AG04449 (cell line): ENCODE measurements at regions not wholly inside any gene's neighbourhood (a gene's known extent, or its start where the extent isn't known, plus 50 kb on each side); places are given as distances from the start of the nearest gene placed in this dataset.

Experiments used
- CTCF ChIA-PET: fragments of 350-600 bp; formaldehyde crosslinking; extraction: SDS; loops from one replicate; lab custom pipeline; 2021; ENCODE audit warnings: antibody characterized with exemption; lab: Yijun Ruan, JAX
- POLR2A ChIA-PET: fragments of 400-600, 350-600 bp; formaldehyde crosslinking; extraction: SDS; loops from one replicate; lab custom pipeline; 2020; ENCODE audit warnings: antibody characterized with exemption, inconsistent platforms; lab: Yijun Ruan, JAX
- DNase-seq: peaks from one replicate; pipeline ENCODE4 v3.0.0-alpha.2; 2010; ENCODE audit warnings: low read depth, low spot score
- H3K4me3 ChIP-seq: 2 replicates; pipeline ENCODE4 v1.5.1; 2011; ENCODE audit warnings: low read depth, mild to moderate bottlenecking, control low read depth, low read length
- TF ChIP-seq, protein P1 (sequence below): IDR thresholded peaks from one replicate; pipeline ENCODE4 v1.5.1; 2011; ENCODE audit warnings: mild to moderate bottlenecking, moderate library complexity, low read length, control low read depth, inconsistent platforms; ENCODE audit not compliant: insufficient read depth; ENCODE audit errors: missing control alignments

GRCh38 chr9:27864644-27865438, 291.6 kb upstream of the C9orf72 start:
- ChIA-PET CTCF (no interaction called here), POLR2A (no interaction called here)
- no peak for DNase-seq
- no peak overlapping the region for H3K4me3 ChIP-seq
- TF ChIP-seq, protein P1, sequence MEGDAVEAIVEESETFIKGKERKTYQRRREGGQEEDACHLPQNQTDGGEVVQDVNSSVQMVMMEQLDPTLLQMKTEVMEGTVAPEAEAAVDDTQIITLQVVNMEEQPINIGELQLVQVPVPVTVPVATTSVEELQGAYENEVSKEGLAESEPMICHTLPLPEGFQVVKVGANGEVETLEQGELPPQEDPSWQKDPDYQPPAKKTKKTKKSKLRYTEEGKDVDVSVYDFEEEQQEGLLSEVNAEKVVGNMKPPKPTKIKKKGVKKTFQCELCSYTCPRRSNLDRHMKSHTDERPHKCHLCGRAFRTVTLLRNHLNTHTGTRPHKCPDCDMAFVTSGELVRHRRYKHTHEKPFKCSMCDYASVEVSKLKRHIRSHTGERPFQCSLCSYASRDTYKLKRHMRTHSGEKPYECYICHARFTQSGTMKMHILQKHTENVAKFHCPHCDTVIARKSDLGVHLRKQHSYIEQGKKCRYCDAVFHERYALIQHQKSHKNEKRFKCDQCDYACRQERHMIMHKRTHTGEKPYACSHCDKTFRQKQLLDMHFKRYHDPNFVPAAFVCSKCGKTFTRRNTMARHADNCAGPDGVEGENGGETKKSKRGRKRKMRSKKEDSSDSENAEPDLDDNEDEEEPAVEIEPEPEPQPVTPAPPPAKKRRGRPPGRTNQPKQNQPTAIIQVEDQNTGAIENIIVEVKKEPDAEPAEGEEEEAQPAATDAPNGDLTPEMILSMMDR = no peak

DNA sequence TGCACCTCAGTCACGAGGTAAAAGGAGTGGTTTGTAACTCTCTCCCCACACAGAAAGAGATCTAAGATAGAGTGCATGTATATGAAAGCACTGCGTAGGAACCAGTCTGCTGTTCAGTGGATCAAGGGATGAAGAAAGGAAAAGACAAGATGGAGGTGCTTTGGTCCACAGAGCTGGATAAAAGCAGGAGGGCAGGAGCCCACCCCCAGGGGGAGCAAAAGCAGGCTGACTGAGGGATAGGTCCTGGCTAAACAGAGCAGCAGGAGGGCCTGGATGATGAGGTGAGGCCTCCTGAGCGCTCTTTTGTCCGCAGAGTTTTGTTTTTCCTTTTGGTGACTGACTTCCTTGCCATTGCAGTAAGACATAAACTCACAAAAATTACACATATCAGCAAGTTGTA, 293.5 kb upstream of the C9orf72 start:
- ChIA-PET CTCF (no interaction called here), POLR2A (no interaction called here)
- TF ChIP-seq, protein P1 = no peak
- DNase-seq = no peak
- H3K4me3 ChIP-seq = no peak overlapping the region

GRCh38 chr9:27870404-27870803, 297.1 kb upstream of the C9orf72 start:
- POLR2A ChIA-PET = no interaction called here
- TF ChIP-seq, protein P1 = no peak
- H3K4me3 ChIP-seq = no peak overlapping the region
- no peak for DNase-seq
- CTCF ChIA-PET = no interaction called here

- TF ChIP-seq, protein P1 = no peak
- POLR2A ChIA-PET = no interaction called here
- CTCF ChIA-PET = no interaction called here
- no peak overlapping the region for H3K4me3 ChIP-seq
- no peak for DNase-seq
Measured at GRCh38 chr9:27880156-27880555, 306.9 kb upstream of the C9orf72 start.

GRCh38 chr9:27880635-27881034, 307.4 kb upstream of the C9orf72 start:
- no peak overlapping the region for H3K4me3 ChIP-seq
- no peak for DNase-seq
- CTCF ChIA-PET = no interaction called here
- POLR2A ChIA-PET = no interaction called here
- TF ChIP-seq, protein P1 = no peak

- TF ChIP-seq, protein P1 = peak; percentile 64
- no peak overlapping the region for H3K4me3 ChIP-seq
- no peak for DNase-seq
- ChIA-PET POLR2A (no interaction called here), CTCF (no interaction called here)
Measured at GRCh38 chr9:27888661-27889295, 315.5 kb upstream of the C9orf72 start.
